IMR-90 (cell line): ENCODE measurements at regions not wholly inside any gene's neighbourhood (a gene's known extent, or its start where the extent isn't known, plus 50 kb on each side); places are given as distances from the start of the nearest gene placed in this dataset.

Experiments
- MAFK ChIP-seq: IDR thresholded peaks from 2 replicates; pipeline ENCODE4 v1.6.1; 2012; ENCODE audit warnings: low read depth, low read length, improper control_type of control experiment
- TF ChIP-seq, protein P1 (sequence below): fragments of 150-350 bp; IDR thresholded peaks from 2 replicates; pipeline ENCODE4 v1.6.1; 2017; ENCODE audit warnings: mild to moderate bottlenecking, antibody characterized with exemption, low read length, low read depth

DNA sequence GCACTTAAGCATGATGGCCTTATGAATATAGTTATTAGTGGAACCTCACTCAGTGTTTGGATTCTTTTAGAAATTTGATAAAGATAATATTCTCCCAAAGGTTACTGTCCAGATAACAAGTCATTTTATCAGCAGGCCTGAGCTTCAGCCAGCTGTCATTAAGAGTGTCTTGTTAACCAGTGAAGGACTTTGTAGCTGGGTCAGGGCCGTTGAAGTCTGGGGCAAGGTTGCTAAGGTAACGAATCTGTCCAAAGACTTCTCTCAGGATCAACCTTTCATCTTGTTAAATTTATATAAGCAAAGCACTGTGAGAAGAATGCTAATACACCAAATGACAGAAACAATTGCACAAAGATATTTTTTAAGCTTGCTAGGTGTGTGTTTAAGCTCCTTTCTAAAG is 271.3 kb upstream of the TMPO start:
- no peak for TF ChIP-seq MAFK
- TF ChIP-seq, protein P1, sequence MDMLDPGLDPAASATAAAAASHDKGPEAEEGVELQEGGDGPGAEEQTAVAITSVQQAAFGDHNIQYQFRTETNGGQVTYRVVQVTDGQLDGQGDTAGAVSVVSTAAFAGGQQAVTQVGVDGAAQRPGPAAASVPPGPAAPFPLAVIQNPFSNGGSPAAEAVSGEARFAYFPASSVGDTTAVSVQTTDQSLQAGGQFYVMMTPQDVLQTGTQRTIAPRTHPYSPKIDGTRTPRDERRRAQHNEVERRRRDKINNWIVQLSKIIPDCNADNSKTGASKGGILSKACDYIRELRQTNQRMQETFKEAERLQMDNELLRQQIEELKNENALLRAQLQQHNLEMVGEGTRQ = no peak
